ENCODE measurements at regions not wholly inside any gene's neighbourhood (a gene's known extent, or its start where the extent isn't known, plus 50 kb on each side); places are given as distances from the start of the nearest gene placed in this dataset.

DNA sequence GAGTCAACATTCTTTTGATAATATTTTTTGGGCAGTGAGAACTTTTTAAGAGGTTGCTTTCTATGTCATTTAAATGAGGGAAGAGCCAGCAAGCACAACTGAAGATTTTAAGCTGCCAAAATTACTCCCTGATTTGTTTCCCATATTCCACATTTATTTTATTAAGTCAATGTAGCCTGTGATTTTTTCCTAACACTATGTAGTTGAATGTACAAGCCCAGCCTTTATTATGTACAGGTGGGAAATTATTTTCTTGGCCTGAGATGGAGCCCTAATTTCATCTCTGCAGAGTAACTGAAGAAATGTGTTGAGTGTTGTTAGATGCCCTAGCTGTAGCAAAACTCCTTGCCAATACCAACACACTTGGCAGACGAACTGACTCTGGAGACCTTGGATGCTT lies 83.1 kb upstream of the MINDY3 start:
- TF ChIP-seq, protein P1, sequence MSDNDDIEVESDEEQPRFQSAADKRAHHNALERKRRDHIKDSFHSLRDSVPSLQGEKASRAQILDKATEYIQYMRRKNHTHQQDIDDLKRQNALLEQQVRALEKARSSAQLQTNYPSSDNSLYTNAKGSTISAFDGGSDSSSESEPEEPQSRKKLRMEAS (IDR thresholded peaks at IDR 0.05; ENCODE audit: insufficient read depth, insufficient read length) = no peak
- TF ChIP-seq POLR2A (IDR thresholded peaks at IDR 0.05; ENCODE audit: low read depth, low read length) = no peak
- TF ChIP-seq, protein P2, sequence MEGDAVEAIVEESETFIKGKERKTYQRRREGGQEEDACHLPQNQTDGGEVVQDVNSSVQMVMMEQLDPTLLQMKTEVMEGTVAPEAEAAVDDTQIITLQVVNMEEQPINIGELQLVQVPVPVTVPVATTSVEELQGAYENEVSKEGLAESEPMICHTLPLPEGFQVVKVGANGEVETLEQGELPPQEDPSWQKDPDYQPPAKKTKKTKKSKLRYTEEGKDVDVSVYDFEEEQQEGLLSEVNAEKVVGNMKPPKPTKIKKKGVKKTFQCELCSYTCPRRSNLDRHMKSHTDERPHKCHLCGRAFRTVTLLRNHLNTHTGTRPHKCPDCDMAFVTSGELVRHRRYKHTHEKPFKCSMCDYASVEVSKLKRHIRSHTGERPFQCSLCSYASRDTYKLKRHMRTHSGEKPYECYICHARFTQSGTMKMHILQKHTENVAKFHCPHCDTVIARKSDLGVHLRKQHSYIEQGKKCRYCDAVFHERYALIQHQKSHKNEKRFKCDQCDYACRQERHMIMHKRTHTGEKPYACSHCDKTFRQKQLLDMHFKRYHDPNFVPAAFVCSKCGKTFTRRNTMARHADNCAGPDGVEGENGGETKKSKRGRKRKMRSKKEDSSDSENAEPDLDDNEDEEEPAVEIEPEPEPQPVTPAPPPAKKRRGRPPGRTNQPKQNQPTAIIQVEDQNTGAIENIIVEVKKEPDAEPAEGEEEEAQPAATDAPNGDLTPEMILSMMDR (IDR thresholded peaks at IDR 0.05; ENCODE audit: extremely low read depth in 1 of 2, insufficient read depth in 1 of 2, low read depth in 1 of 2, low read length in 2 of 2) = no peak
- no peak for TF ChIP-seq EZH2 (IDR thresholded peaks at IDR 0.05; ENCODE audit: borderline replicate concordance, low read depth, low read length, severe bottlenecking)
- no peak for TF ChIP-seq POLR2AphosphoS5 (IDR thresholded peaks at IDR 0.05; ENCODE audit: insufficient read depth, low read depth, low read length)
- no peak for TF ChIP-seq GATA2 (IDR thresholded peaks at IDR 0.05; ENCODE audit: insufficient read depth, insufficient read length, low read depth, low read length)
- no peak for TF ChIP-seq FOS (IDR thresholded peaks at IDR 0.05; ENCODE audit: borderline replicate concordance, insufficient read depth, low read length)

Measured in endothelial cell of umbilical vein (primary cell).